ENCODE measurements at regions not wholly inside any gene's neighbourhood (a gene's known extent, or its start where the extent isn't known, plus 50 kb on each side); places are given as distances from the start of the nearest gene placed in this dataset.

- H3K4me1 ChIP-seq (ENCODE audit: control insufficient read depth in 1 of 2, low read depth in 2 of 2): no peaks in the 10 kb centered on the region
- H3K27ac ChIP-seq: no peak overlapping the region
- H3K36me3 ChIP-seq: no peaks in the 10 kb centered on the region
- H3K27me3 ChIP-seq (replicated peaks; ENCODE audit: insufficient read depth): no peaks in the 10 kb centered on the region
- no peak for ATAC-seq (ENCODE audit: insufficient number of reproducible peaks, low FRiP score, low read depth)
- no peak for DNase-seq (ENCODE audit: low spot score)
- TF ChIP-seq CTCF (IDR thresholded peaks at IDR 0.05): no peak
- no peak overlapping the region for H3K4me3 ChIP-seq
- H3K9me3 ChIP-seq: no peaks in the 10 kb centered on the region
Measured at GRCh38 chr10:78287618-78288017, 254.0 kb downstream of the RPS24 start.

GRCh38 chr10:78288663-78289062 is 255.0 kb downstream of the RPS24 start:
- H3K27ac ChIP-seq: no peak overlapping the region
- H3K4me3 ChIP-seq: no peak overlapping the region
- H3K36me3 ChIP-seq: no peaks in the 10 kb centered on the region
- H3K9me3 ChIP-seq: no peaks in the 10 kb centered on the region
- no peak for TF ChIP-seq CTCF (IDR thresholded peaks at IDR 0.05)
- ATAC-seq (ENCODE audit: insufficient number of reproducible peaks, low FRiP score, low read depth) (no peak), DNase-seq (ENCODE audit: low spot score) (no peak)
- no peaks in the 10 kb centered on the region for H3K27me3 ChIP-seq (replicated peaks; ENCODE audit: insufficient read depth)
- no peaks in the 10 kb centered on the region for H3K4me1 ChIP-seq (ENCODE audit: control insufficient read depth in 1 of 2, low read depth in 2 of 2)

- no peak for ATAC-seq (ENCODE audit: insufficient number of reproducible peaks, low FRiP score, low read depth)
Measured at GRCh38 chr10:78290131-78290750, 256.6 kb downstream of the RPS24 start.

GRCh38 chr10:78291722-78292121 is 258.1 kb downstream of the RPS24 start:
- H3K36me3 ChIP-seq: no peaks in the 10 kb centered on the region
- no peaks in the 10 kb centered on the region for H3K9me3 ChIP-seq
- peaks cover 2 to 12% of the 10 kb centered on the region in 2 donors for H3K4me1 ChIP-seq (ENCODE audit: control insufficient read depth in 1 of 2, low read depth in 2 of 2)
- H3K27me3 ChIP-seq (replicated peaks; ENCODE audit: insufficient read depth): no peaks in the 10 kb centered on the region
- no peak for TF ChIP-seq CTCF (IDR thresholded peaks at IDR 0.05)
- no peak overlapping the region for H3K4me3 ChIP-seq
- DNase-seq (ENCODE audit: low spot score): no peak
- ATAC-seq (ENCODE audit: insufficient number of reproducible peaks, low FRiP score, low read depth): no peak
- H3K27ac ChIP-seq: no peak overlapping the region

More at GRCh38 chr10:78290131-78290750, 256.6 kb downstream of the RPS24 start:
- H3K4me3 ChIP-seq: no peak overlapping the region
- H3K36me3 ChIP-seq: no peaks in the 10 kb centered on the region
- peaks cover 2 to 12% of the 10 kb centered on the region in 2 donors for H3K4me1 ChIP-seq (ENCODE audit: control insufficient read depth in 1 of 2, low read depth in 2 of 2)
- no peak for TF ChIP-seq CTCF (IDR thresholded peaks at IDR 0.05)
- H3K9me3 ChIP-seq: no peaks in the 10 kb centered on the region
- no peak for DNase-seq (ENCODE audit: low spot score)
- no peak overlapping the region for H3K27ac ChIP-seq
- no peaks in the 10 kb centered on the region for H3K27me3 ChIP-seq (replicated peaks; ENCODE audit: insufficient read depth)

- TF ChIP-seq CTCF (IDR thresholded peaks at IDR 0.05): no peak
- ATAC-seq (ENCODE audit: insufficient number of reproducible peaks, low FRiP score, low read depth) (no peak), DNase-seq (ENCODE audit: low spot score) (no peak)
- Histone ChIP-seq H3K4me3 (no peak overlapping the region), H3K27me3 (replicated peaks; ENCODE audit: insufficient read depth) (no peaks in the 10 kb centered on the region), H3K4me1 (ENCODE audit: control insufficient read depth in 1 of 2, low read depth in 2 of 2) (peaks cover 2 to 12% of the 10 kb centered on the region in 2 donors), H3K9me3 (no peaks in the 10 kb centered on the region), H3K36me3 (no peaks in the 10 kb centered on the region), H3K27ac (no peak overlapping the region)
Measured at GRCh38 chr10:78292250-78292981, 258.8 kb downstream of the RPS24 start.

Data from thoracic aorta (tissue), 2 donors.